Neural crest cell (in vitro differentiated cells): ENCODE measurements at regions not wholly inside any gene's neighbourhood (a gene's known extent, or its start where the extent isn't known, plus 50 kb on each side); places are given as distances from the start of the nearest gene placed in this dataset.

Experiments
- DNase-seq: peaks from one replicate; pipeline ENCODE4 v3.0.0; 2021; ENCODE audit warnings: low read depth, mixed read lengths, low spot score
- H3K27ac Mint-ChIP-seq: one replicate; pipeline ENCODE4 v1.8.0; 2021; ENCODE audit warnings: mild to moderate bottlenecking, mixed read lengths; ENCODE audit not compliant: unreplicated experiment
- H3K27me3 Mint-ChIP-seq: 2 replicates; pipeline ENCODE4 v1.8.0; 2021; ENCODE audit warnings: low read depth, mild to moderate bottlenecking, mixed read lengths
- H3K36me3 Mint-ChIP-seq: 2 replicates; pipeline ENCODE4 v1.8.0; 2021; ENCODE audit warnings: low read depth, mild to moderate bottlenecking, mixed read lengths
- H3K4me1 Mint-ChIP-seq: 2 replicates; pipeline ENCODE4 v1.8.0; 2021; ENCODE audit warnings: mixed read lengths
- H3K4me3 Mint-ChIP-seq: one replicate; pipeline ENCODE4 v1.8.0; 2021; ENCODE audit warnings: mild to moderate bottlenecking, mixed read lengths
- H3K9me3 Mint-ChIP-seq: 2 replicates; pipeline ENCODE4 v1.8.0; 2021; ENCODE audit warnings: mixed read lengths
- CTCF ChIP-seq: fragments of 200-600 bp; sonication (generic); conservative IDR thresholded peaks from 2 replicates; pipeline ENCODE4 v1.5.0; 2021; ENCODE audit warnings: antibody characterized with exemption, mild to moderate bottlenecking

- peaks cover 9% of the 10 kb centered on the region for H3K9me3 Mint-ChIP-seq
- H3K4me1 Mint-ChIP-seq = peaks cover 7% of the 10 kb centered on the region
- TF ChIP-seq CTCF = no peak
- H3K27ac Mint-ChIP-seq = no peak overlapping the region
- H3K4me3 Mint-ChIP-seq = no peak overlapping the region
- no peak for DNase-seq
- H3K36me3 Mint-ChIP-seq = peaks cover 3% of the 10 kb centered on the region
- no peaks in the 10 kb centered on the region for H3K27me3 Mint-ChIP-seq
These were observed 99.6 kb upstream of the TNP1 start for GRCh38 chr2:216959433-216959832.

- Mint-ChIP-seq H3K36me3 (peaks cover 5% of the 10 kb centered on the region), H3K27ac (no peak overlapping the region), H3K4me3 (no peak overlapping the region), H3K27me3 (no peaks in the 10 kb centered on the region), H3K9me3 (peaks cover 18% of the 10 kb centered on the region), H3K4me1 (peaks cover 7% of the 10 kb centered on the region)
- TF ChIP-seq CTCF = no peak
- no peak for DNase-seq
These were observed 97.1 kb upstream of the TNP1 start for GRCh38 chr2:216956820-216957493.

GRCh38 chr2:216951171-216951570 lies 91.3 kb upstream of the TNP1 start:
- H3K9me3 Mint-ChIP-seq = peaks cover 18% of the 10 kb centered on the region
- H3K27me3 Mint-ChIP-seq = no peaks in the 10 kb centered on the region
- peaks cover 5% of the 10 kb centered on the region for H3K36me3 Mint-ChIP-seq
- no peak for TF ChIP-seq CTCF
- H3K4me1 Mint-ChIP-seq = peaks cover 17% of the 10 kb centered on the region
- no peak overlapping the region for H3K4me3 Mint-ChIP-seq
- no peak overlapping the region for H3K27ac Mint-ChIP-seq
- no peak for DNase-seq

GRCh38 chr2:216950547-216950946 lies 90.7 kb upstream of the TNP1 start:
- Mint-ChIP-seq H3K4me3 (no peak overlapping the region), H3K27me3 (no peaks in the 10 kb centered on the region), H3K36me3 (peaks cover 5% of the 10 kb centered on the region), H3K27ac (no peak overlapping the region), H3K4me1 (peaks cover 17% of the 10 kb centered on the region), H3K9me3 (peaks cover 18% of the 10 kb centered on the region)
- no peak for TF ChIP-seq CTCF
- DNase-seq = no peak

- Mint-ChIP-seq H3K27ac (peak overlapping the region; percentile 72), H3K27me3 (no peaks in the 10 kb centered on the region), H3K4me3 (no peak overlapping the region), H3K36me3 (peaks cover 5% of the 10 kb centered on the region), H3K9me3 (peaks cover 16% of the 10 kb centered on the region), H3K4me1 (peaks cover 17% of the 10 kb centered on the region)
- no peak for DNase-seq
- TF ChIP-seq CTCF = no peak
These were observed 90.0 kb upstream of the TNP1 start for GRCh38 chr2:216949700-216950413.
